ENCODE measurements at regions not wholly inside any gene's neighbourhood (a gene's known extent, or its start where the extent isn't known, plus 50 kb on each side); places are given as distances from the start of the nearest gene placed in this dataset.

DNA sequence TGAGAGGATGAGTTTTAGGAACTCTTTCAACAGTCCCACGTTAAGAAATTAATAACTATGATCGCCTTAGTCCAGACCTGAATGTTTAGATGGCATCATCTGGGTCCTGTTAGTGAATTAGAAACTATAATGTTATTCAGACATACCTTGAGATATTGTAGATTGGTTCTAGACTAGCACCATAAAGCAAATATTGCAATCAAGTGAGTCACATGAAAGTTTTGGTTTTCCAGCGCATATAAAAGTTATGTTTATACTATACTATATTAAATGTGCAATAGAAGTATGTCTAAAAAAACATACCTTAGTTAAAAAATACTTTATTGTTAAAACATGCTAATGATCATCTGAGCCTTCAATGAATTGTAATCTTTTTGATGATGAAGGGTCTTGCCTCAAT is 106.6 kb upstream of the ATP2B1 start:
- WGBS, 2 donors, result 89 to 97% methylated on average over 3 of the region's 3 CpGs
- Histone ChIP-seq H3K36me3 (no peaks in the 10 kb centered on the region), H3K4me1 (no peaks in the 10 kb centered on the region), H3K27ac (no peak overlapping the region), H3K4me3 (no peak overlapping the region), H3K27me3 (no peaks in the 10 kb centered on the region), H3K9me3 (no peaks in the 10 kb centered on the region)
- intact Hi-C loops (cut with DNase I), result no loop called here
- TF ChIP-seq CTCF (IDR thresholded peaks at IDR 0.05), result no peak
- TF ChIP-seq POLR2A (IDR thresholded peaks at IDR 0.05), result no peak
- no peak for DNase-seq

- no peak overlapping the region for H3K4me3 ChIP-seq
- H3K36me3 ChIP-seq, result no peaks in the 10 kb centered on the region
- intact Hi-C loops (cut with DNase I), result no loop called here
- H3K27ac ChIP-seq, result no peak overlapping the region
- TF ChIP-seq CTCF (IDR thresholded peaks at IDR 0.05) (no peak), POLR2A (IDR thresholded peaks at IDR 0.05) (no peak)
- no peaks in the 10 kb centered on the region for H3K27me3 ChIP-seq
- H3K4me1 ChIP-seq, result no peaks in the 10 kb centered on the region
- DNase-seq, result no peak
- H3K9me3 ChIP-seq, result no peaks in the 10 kb centered on the region
These were observed 94.8 kb upstream of the ATP2B1 start for GRCh38 chr12:89803412-89803811.

GRCh38 chr12:89801284-89801683 is 92.6 kb upstream of the ATP2B1 start:
- no peak for TF ChIP-seq CTCF (IDR thresholded peaks at IDR 0.05)
- TF ChIP-seq POLR2A (IDR thresholded peaks at IDR 0.05), result no peak
- Histone ChIP-seq H3K4me3 (no peak overlapping the region), H3K4me1 (no peaks in the 10 kb centered on the region), H3K27me3 (no peaks in the 10 kb centered on the region), H3K9me3 (no peaks in the 10 kb centered on the region), H3K36me3 (no peaks in the 10 kb centered on the region), H3K27ac (no peak overlapping the region)
- no peak for DNase-seq
- WGBS, 2 donors, result 61 to 72% methylated on average over 2 of the region's 2 CpGs
- intact Hi-C loops (cut with DNase I), result no loop called here

- Histone ChIP-seq H3K27me3 (no peaks in the 10 kb centered on the region), H3K4me3 (no peak overlapping the region), H3K27ac (no peak overlapping the region), H3K36me3 (no peaks in the 10 kb centered on the region), H3K4me1 (no peaks in the 10 kb centered on the region), H3K9me3 (no peaks in the 10 kb centered on the region)
- intact Hi-C loops (cut with DNase I), result no loop called here
- TF ChIP-seq POLR2A (IDR thresholded peaks at IDR 0.05) (no peak), CTCF (IDR thresholded peaks at IDR 0.05) (no peak)
- DNase-seq, result no peak
These were observed 91.8 kb upstream of the ATP2B1 start for GRCh38 chr12:89800435-89800834.

DNA sequence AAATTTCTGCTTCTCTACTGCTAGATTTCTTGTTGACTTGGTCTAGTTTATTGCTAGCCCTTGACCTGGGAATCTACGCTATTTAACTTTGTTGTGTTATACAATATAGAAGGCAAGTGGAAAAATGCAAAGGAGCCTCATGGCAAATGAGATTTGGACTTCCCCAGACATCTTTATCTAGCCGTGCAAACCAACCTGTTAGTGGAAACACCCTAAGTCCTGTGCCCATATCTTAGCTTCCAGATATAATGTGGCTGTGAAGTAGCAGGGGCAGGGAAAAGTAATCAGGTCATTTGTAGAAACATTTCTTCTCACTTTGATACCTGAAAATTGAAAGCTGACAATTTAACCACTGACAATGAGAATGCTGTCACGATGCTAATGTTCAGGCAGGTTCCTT is 90.7 kb upstream of the ATP2B1 start:
- WGBS, 2 donors, result 84 to 92% methylated on average over 3 of the region's 3 CpGs
- no peaks in the 10 kb centered on the region for H3K4me1 ChIP-seq
- intact Hi-C loops (cut with DNase I), result no loop called here
- no peaks in the 10 kb centered on the region for H3K27me3 ChIP-seq
- TF ChIP-seq POLR2A (IDR thresholded peaks at IDR 0.05) (no peak), CTCF (IDR thresholded peaks at IDR 0.05) (no peak)
- no peak overlapping the region for H3K4me3 ChIP-seq
- no peaks in the 10 kb centered on the region for H3K36me3 ChIP-seq
- no peaks in the 10 kb centered on the region for H3K9me3 ChIP-seq
- DNase-seq, result no peak
- no peak overlapping the region for H3K27ac ChIP-seq
